ENCODE measurements at regions not wholly inside any gene's neighbourhood (a gene's known extent, or its start where the extent isn't known, plus 50 kb on each side); places are given as distances from the start of the nearest gene placed in this dataset.

- ChIA-PET POLR2A (no interaction called here), CTCF (no interaction called here)
- no peak for DNase-seq (ENCODE audit: low read depth, low spot score)
- no peak for TF ChIP-seq CTCF (IDR thresholded peaks at IDR 0.05; ENCODE audit: insufficient read depth, low read length, missing control alignments)
- no peak overlapping the region for H3K4me3 ChIP-seq (ENCODE audit: low read depth, low read length)
Measured at GRCh38 chr16:8505327-8505991, 84.9 kb downstream of the TMEM114 start.

DNA sequence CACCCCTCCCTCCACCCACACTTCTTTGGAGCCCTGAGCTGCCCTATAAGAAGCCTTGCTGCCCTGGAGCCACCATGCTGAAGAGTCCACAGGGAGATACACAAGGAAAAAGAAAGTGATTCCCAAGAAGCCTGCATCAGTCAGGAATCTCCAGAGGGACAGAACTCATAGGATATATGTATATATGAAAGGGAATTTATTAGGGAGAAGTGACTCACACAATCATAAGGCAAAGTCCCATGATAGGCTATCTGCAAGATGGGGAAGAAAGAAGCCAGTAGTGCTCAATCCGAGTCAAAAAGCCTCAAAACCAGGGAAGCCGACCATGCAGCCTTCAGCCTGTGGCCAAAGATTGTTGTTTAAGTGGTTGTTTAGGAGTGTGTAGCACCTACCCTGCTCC lies 87.9 kb downstream of the TMEM114 start:
- ChIA-PET CTCF (no interaction called here), POLR2A (no interaction called here)
- no peak overlapping the region for H3K4me3 ChIP-seq (ENCODE audit: low read depth, low read length)
- no peak for TF ChIP-seq CTCF (IDR thresholded peaks at IDR 0.05; ENCODE audit: insufficient read depth, low read length, missing control alignments)
- no peak for DNase-seq (ENCODE audit: low read depth, low spot score)

GRCh38 chr16:8500351-8500750 lies 90.0 kb downstream of the TMEM114 start:
- DNase-seq (ENCODE audit: low read depth, low spot score), result no peak
- no peak overlapping the region for H3K4me3 ChIP-seq (ENCODE audit: low read depth, low read length)
- ChIA-PET POLR2A (no interaction called here), CTCF (no interaction called here)
- TF ChIP-seq CTCF (IDR thresholded peaks at IDR 0.05; ENCODE audit: insufficient read depth, low read length, missing control alignments), result no peak

GRCh38 chr16:8496364-8496763 lies 93.9 kb downstream of the TMEM114 start:
- POLR2A ChIA-PET, result no interaction called here
- DNase-seq (ENCODE audit: low read depth, low spot score), result no peak
- TF ChIP-seq CTCF (IDR thresholded peaks at IDR 0.05; ENCODE audit: insufficient read depth, low read length, missing control alignments), result no peak
- H3K4me3 ChIP-seq (ENCODE audit: low read depth, low read length), result no peak overlapping the region
- CTCF ChIA-PET, result no interaction called here

DNA sequence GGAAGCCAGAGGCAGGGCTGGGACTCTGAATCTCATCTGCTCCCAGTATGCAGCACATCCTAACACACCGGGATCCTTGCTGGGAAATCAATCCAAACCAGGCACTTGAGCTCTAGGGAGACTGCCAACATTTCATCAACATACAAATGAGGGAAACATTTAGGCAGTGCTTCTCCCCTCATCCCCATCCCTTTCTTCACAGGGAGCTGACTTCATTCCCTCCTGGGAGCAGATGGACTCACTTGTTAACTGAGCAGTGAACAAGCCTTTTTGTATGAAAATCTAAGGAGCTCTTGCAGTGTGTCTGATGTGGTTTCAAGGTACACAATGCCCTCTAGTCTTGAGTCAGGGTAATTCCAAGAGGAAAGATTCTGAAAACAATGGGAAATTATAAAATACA lies 96.3 kb downstream of the TMEM114 start:
- DNase-seq (ENCODE audit: low read depth, low spot score), result no peak
- ChIA-PET CTCF (no interaction called here), POLR2A (no interaction called here)
- H3K4me3 ChIP-seq (ENCODE audit: low read depth, low read length), result no peak overlapping the region
- TF ChIP-seq CTCF (IDR thresholded peaks at IDR 0.05; ENCODE audit: insufficient read depth, low read length, missing control alignments), result no peak

- no peak overlapping the region for H3K4me3 ChIP-seq (ENCODE audit: low read depth, low read length)
- no peak for DNase-seq (ENCODE audit: low read depth, low spot score)
- CTCF ChIA-PET, result no interaction called here
- TF ChIP-seq CTCF (IDR thresholded peaks at IDR 0.05; ENCODE audit: insufficient read depth, low read length, missing control alignments), result no peak
- POLR2A ChIA-PET, result no interaction called here
Measured at GRCh38 chr16:8492690-8493089, 97.6 kb downstream of the TMEM114 start.

Data from AG04449 (cell line).